ENCODE measurements at regions not wholly inside any gene's neighbourhood (a gene's known extent, or its start where the extent isn't known, plus 50 kb on each side); places are given as distances from the start of the nearest gene placed in this dataset.

DNA sequence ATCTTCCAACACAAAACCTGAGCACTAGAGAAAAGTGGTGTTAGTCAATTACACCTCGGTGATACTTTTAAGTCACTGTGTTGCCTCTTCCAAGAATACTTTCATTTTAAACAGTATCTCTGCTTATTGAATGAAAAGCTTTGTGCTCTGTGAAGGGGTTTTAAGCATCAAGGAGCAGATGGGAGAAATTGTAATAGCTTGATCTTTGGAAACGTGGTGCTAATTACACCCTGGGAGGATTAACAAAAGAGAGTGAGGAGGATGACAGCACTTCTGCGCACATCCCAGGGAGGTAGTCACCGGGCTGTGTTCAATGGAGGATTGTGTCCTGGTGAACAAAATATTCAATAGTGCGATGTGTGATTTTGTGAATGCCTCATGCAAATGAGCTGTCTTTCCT lies 477.4 kb upstream of the ADAMTS16 start:
- DNase-seq: no peak

DNA sequence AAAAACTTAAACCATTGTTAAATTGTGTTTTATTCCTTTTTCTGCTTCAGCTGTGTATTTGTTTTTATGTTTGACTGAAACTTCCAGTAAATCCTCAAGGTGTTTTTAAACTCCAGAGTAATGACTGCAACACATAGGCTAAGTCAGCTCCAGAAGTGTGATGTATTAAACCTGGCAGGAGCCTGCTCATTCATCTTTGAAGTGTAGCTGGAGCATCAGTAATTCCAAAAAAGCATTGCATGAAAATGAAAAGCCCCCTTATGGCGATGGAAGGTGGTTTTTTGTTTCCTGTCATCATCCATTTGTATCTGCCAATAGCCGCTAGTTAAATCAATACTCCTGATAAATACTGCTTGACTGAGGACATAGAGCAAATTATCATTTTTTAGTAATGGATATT lies 474.2 kb upstream of the ADAMTS16 start:
- no peak for DNase-seq

DNA sequence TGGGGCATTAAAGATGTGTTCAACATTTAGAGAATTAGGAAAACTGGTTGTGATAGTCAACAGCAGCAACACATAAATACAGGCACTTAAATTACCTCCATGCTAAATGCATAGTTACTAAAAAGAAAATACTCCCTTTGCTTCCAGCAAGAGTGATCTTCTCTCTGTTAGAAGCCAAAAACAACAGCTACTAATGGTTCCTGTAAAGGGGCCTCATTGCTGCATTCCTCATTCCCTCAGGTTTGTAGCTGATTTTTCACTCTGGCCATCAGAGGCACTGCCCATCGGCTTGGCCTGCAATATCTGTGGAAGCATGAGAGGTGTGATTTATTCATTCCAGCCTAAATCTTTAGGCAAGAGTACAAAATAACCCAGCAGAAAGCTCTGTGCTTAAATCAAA lies 466.0 kb upstream of the ADAMTS16 start:
- DNase-seq: no peak

DNA sequence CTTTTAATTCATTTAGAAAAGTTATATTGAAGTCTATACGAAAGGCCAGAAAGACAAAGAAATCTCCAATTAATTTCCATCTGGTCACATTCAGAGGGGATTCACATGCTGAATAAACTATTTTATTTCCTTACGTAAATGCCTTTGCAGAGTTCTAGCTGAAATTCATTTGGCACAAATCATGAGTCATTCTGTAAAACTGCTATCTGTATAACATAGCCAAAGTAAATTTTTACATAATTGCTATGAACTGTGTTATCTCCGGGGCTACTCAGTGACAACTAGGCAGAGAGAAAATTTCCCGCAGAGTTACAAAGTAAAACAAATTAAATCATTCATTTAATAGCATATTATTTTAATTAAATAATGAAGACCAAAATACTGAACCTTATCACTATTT lies 463.2 kb upstream of the ADAMTS16 start:
- no peak for DNase-seq

DNA sequence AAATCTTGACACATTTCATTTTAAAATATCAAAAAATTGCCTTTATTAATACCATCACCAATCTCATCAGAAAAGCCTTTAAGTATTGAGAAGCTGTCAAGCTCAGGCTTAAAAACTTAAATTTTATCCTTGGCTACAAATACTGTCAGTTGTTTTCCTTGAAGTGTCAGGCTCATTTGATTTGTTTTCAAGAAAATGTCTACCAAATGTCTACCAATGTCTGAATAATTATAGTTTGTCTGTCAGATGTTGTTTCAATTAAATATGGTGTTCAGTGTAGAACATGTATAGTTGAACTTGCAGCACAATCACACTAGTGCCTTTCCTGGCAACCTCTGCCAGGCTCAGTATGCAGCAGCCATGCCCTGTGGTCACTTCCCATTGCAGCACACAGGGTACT lies 455.2 kb upstream of the ADAMTS16 start:
- DNase-seq: no peak

DNA sequence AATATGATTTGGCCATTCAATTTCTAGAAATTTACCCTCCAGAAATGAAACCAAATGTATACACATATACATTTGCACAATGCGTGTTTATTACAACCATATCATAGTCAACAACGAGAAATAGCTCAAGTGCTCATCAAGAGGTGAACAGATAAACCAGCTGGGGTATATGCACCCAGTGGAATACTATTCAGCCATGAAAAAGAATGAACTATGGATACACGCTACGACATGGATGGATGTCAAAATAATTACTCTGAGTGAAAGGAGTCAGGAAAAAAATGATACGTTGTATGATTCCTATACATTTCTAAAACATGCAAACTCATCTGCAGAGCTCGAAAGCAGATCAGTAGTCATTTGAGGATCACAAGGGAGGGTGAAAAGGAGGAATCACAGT lies 441.5 kb upstream of the ADAMTS16 start:
- DNase-seq: no peak

DNA sequence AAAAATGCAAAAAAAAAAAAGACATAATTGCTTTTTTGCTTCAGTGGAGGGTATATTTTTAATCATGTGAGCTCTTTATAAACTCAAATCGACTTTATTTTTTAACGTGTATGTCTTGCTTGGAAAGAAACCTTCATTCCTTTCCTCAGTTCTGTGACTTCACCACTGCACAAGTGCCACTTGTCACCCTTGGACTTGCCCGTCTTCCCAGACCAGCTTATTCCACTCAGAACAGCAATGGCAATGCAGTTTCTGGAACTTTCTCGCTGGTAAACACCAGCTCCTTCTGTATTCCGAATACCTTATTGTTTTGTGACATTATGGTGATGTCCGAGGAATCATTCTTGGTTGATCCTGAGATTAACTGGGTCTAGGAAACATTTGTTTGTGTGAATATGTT lies 440.5 kb upstream of the ADAMTS16 start:
- DNase-seq: no peak

DNA sequence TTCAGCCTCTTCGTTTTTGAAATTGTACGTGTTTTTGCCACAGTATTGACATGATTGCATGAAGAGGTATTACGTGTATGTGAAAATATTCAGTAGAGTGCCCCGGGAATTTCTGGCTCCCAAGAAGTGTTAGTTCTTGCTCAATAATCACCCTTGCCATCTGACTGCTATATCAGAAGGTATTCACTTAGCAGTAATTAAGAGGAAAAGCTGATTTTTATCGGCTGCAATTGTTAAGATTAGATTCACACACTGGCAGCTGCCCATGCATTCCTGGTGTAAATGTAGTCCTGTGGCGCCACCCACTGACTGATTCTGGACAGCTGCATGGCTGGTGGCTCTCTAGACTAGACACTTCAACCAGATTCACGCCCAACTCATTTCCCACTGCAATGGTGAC lies 440.1 kb upstream of the ADAMTS16 start:
- no peak for DNase-seq

DNA sequence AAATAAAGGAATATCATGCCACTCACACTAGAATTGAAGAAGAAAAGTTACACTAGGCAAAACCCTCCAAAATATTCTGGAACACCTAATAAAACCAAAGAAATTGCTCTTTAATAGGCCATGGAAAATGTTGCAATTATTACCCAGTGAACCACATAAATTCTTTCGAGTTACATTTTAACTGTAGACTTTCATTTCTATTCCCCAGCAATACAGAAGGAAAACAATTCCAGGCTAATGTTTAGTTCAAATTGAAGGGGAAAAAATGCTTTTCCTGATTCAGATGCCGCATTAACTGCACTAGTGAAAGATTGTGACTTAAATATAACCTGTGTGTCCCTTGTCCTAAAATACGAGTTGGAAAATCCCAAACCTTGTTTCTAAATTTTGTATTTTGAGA lies 439.3 kb upstream of the ADAMTS16 start:
- DNase-seq: no peak

DNA sequence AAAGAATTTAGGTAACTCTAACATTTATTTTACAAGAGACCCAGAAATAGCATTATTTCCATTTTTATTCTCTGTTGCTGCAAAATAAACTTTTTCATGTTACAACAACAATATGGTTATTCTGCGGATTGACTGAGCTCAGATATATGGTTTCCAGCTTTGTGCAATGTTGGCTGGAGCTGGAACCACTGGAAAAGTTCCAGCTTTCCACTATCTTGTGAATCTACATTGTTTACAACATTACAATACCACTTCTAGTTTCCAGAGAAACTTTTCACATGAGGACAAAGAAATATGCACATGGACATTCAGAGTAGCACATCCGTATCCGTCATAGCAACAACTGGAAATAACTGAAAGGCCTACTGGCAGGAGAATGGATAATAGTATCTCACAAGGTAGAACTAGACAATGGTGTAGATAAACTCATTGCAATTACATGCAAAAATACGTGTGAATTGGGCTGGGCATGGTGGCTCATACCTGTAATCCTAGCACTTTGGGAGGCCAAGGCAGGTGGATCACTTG lies 436.1 kb upstream of the ADAMTS16 start:
- no peak for DNase-seq

DNA sequence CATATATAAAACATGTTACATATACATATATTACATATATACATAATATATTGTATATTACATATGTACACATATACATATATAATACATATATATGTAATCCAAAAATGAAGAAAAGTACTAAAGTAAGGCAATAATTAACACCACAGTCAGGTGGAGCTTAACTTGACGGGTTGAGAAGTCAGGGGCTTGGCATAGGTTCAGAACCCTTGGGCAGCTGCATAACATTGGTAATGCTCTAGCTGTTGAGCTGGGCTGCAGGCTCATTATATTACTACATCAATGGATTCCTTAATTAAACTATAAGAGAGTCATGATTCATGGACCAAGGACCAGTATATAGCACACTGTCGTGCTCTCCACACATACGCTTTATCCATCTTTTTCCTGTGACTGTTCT lies 435.2 kb upstream of the ADAMTS16 start:
- DNase-seq: no peak

DNA sequence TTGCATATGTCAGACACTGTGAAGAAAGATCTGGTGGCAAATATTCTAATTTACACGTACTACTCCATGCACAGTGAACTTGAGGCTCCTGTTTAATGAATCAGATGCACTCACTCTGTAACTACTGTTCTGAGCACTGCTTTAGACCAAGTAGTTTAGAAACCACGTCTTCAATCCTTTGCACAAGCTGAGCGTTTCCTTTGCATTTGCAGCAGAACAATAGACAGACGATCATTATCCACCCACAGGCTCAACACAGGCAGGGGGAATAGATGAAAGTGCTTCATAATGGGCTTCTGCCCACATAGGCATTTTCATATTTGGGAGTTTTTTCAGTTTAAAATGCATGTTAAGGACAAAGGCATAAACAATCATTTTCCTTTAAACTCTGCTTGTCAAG lies 423.3 kb upstream of the ADAMTS16 start:
- DNase-seq: no peak

DNA sequence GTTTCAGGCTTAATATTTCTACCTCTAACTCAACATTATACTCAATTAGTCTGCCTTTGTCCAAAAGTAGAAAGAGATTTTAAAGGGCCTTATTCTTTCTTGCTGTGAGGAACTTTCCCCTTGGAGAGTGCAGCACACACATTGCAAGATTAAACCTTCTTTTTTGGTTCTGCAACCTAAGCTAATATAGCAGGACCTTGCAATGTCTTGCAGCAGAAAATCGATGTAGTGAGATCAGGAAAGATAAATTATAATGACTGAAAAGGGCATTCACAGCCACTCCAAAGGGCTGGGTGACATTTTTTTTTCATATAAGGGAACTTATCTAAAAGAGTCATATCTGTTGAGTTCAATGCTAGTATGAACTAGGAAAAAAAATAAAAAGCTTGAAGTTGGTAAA lies 422.7 kb upstream of the ADAMTS16 start:
- no peak for DNase-seq

DNA sequence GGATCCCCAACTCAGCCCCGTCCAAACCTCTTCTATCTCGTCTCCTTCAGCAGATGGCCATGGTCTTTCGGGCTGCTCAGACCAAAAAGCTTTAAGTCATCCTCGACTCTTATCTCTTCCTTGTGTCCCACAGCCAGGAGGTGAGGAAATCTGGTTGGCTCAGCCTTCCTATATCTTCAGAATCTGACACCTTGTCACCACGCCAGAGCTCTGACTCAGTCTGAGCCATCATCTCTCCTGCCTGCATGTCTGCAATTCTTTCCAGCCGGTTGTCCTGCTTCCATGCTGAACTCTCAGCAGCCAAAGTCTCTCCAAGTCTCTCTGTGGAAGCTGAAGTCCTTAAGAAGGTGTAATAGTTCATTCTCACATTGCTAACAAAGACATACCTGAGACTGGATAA lies 419.3 kb upstream of the ADAMTS16 start:
- DNase-seq: no peak

DNA sequence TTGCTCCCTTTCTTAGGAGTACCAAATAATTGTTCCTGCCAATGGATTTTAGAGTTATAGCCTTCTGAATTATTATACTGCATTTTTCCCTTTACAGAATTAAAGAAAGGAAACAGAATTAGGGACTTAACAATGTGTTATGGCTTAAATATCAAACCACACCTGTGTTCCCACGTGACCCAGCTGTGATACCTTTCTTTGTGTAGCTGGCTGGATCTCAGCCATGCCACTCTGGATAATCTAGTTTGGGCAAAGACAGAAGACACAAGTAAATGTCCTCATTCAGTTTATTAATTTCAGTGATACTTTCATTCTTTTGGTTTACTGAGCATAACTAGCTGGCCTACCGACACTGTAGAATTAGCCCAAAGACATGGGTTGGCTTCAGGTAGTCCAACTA lies 417.2 kb upstream of the ADAMTS16 start:
- no peak for DNase-seq

DNA sequence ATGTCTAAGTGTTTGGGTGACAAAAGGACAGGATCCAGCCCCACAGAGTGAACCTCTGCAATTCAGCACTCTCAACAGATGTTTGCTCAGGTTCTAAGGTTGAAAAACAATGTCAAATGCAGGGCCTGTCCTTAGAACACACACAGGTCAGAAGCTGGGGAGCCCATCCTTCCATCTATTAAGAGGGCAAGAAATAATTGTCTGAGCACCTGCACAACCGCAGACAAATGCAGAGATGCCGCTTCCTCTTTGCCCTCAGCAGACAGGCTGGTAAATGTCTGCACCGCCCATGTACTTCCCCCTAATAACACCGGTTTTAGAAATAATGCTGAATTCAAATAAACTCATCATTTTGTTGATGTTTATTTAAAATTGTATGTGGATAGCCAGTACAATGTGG lies 414.5 kb upstream of the ADAMTS16 start:
- no peak for DNase-seq

DNA sequence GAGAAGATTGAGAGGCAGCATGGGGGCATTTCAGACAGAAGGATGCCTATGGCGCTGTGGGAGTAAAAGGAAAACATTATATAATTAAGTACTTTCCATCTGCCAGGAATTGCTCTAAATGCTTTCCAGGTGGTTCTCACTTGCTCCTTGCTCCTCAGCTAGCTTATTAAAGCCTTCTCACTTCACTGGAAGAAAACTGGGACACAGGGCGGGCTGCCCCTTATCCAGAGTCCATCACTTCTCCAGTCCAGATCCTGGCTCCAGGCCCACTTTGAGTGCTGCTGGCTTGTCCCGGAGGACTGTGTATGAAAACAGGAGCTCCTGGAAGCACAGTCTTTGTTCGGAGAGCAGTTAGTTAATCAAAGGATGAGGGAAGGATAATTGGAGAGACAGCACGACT lies 409.9 kb upstream of the ADAMTS16 start:
- DNase-seq: no peak

DNA sequence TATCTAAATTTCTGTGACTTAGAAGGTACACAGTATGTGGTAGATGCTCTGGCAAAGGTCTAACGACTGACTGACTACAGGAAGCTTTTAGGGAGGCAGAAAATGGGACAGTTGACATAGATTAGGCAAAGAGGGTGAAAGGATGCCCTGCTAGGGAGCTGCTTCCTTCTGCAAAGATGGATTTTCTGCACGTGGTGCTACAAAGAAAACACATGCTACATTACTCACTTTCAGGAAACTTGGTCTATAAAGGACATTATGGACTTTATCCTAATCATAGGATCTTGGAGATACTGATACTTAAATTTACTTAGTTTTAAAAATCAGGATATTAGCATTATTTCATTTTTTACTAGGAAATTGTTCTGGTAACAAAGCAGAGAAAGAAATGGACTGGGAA lies 405.8 kb upstream of the ADAMTS16 start:
- no peak for DNase-seq

DNA sequence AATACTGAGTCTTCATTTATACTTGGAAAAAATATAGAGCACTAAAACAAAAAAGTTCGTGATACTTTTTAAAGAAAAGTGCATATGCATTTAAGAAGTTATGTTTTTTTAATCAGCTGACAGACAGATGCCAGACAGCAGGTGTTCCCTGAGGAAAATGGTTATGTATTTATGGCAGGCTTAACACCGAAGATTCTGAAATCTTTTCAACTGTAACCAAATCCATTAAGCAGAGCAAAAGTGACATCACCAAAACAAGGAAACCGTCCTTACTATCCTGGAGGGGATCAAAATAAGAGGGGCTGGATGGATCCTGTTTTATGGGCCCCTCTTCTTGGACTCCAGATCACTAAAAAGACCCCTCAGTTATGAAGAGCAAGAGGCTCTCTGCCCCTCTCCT lies 404.9 kb upstream of the ADAMTS16 start:
- DNase-seq: no peak

DNA sequence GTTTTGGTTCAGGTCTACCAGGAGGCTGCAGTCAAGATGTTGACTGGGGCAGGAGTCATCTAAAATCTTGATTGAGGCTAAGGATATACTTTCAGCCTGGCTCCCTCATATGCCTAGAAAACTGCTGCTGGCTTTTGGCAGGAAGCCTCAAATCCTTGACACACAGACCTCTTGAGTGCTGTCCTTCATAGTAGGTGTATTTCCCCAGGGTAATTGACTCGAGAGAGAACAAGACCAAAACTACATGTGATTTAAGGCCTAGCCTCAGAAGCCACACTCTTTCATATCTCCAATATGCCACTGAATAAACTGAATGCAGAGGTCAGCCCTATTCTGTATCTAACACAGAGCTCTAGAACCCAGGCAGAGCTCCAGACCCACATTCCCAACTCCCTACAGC lies 402.3 kb upstream of the ADAMTS16 start:
- no peak for DNase-seq

DNA sequence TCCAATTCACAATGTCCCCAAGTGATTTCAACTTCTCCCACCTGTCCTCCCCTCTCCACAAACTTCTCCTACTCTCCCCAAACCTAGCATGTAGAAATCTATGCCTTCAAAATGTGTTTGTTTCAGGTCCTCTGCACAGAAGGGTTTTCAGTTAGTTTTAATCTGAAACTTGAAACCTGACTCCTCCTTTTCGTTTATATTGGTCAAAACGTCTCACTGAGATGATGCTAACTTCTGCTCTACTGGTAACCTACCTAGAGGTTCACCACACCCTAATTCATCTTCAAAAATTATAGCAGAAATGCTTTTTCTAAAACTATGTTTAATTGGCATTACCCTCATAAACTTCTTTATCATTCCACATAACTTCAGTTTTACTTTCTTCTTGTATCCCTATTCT lies 401.8 kb upstream of the ADAMTS16 start:
- no peak for DNase-seq

DNA sequence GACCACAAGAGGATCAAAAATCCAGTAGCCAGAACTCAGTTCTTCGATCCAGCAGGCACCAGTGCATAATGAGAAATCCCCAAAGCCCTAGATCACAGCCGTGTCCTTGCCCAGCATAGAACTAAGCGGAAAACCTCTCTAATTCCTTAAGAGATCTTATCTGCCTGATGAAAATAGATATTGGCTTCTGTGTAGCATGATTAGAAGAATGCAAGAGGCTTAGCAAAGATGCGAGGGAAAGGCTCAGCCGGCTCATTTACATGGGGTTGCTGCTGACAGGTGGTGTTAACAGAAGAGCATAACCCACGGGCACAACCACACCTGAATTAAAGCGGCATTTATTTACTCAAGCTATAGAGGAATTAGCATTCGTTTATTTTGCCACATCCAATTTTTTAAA lies 400.0 kb upstream of the ADAMTS16 start:
- DNase-seq: no peak

DNA sequence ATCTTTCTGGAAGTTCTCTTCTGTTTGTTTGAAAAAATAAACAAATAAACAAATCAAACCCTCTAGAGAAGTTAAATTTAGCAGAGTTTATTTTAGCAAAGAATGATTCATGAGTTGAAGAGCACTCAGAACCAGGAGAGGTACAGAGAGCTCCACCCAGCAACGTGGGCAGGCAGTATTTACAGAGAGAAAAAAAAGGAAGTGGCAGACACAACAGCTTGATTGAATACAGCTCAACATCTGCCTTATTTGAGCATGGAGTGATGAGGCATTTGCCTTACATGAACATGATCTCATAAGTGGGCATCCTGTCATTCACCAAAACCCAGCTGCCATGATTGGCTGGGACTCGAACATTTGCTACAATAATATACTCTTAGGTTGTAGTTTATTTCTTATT lies 381.6 kb upstream of the ADAMTS16 start:
- DNase-seq: no peak

DNA sequence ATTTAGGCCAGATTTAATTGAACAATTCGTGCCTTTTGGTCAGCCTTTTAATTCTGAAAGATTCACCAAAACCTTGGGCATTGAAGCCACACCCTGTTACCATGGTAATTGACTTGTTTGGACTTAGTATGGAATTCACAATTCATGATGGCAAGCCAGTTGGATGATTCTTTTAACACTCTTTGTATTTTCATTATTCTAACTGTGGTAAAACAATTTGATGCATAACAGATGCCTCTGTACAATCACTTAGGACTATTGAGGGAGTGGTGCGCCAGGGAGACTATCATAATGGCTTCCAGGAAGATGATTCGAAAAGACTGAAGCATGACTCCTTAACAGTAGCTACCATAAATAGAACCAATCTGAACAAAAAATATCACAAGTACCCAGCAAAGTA lies 381.1 kb upstream of the ADAMTS16 start:
- DNase-seq: no peak

DNA sequence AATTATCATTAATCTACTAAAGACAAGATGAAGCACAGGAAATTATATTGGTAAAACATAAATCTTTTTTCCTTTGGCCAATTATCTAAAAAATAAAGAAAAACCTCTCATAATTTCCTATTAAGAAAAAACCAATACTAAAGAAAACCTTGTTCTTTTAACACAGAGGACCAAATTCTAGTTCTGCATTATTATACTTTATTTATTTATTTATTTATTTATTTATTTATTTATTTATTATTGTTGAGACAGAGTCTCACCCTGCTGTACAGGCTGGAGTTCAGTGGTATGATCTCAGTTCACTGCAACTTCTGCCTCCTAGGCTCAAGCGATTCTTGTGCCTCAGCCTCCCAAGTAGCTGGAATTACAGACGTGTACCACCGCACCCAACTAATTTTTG lies 377.8 kb upstream of the ADAMTS16 start:
- no peak for DNase-seq

DNA sequence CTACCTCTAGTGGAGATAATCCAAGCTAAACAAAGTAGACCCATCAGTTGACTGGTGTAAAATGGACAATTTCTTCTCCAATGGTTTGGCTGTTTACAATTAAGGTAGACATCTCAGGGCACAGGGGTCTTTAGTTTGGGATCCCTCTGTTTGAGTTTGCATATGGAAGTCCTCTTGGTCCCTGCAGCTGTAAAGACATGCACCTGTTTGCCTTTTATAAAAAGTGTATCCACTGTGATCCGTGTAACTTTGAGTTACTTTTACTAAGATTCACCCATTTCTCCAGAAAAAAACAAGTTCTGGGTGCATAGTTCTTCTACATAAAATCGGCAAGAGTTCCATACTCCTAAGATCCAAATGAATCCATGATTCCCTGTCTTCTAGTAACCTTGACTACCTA lies 374.7 kb upstream of the ADAMTS16 start:
- DNase-seq: no peak

Measured in effector CD4-positive, alpha-beta T cell (primary cell).